ENCODE measurements at regions not wholly inside any gene's neighbourhood (a gene's known extent, or its start where the extent isn't known, plus 50 kb on each side); places are given as distances from the start of the nearest gene placed in this dataset.

GRCh38 chr11:121775276-121775675 lies 322.5 kb upstream of the SORL1-AS1 start:
- TF ChIP-seq EGR1 (IDR thresholded peaks at IDR 0.05), result no peak
- TF ChIP-seq ZBTB7A (IDR thresholded peaks at IDR 0.05; ENCODE audit: low read depth), result no peak
- no peak for TF ChIP-seq TEAD4 (IDR thresholded peaks at IDR 0.05)
- no peak for TF ChIP-seq CEBPB (IDR thresholded peaks at IDR 0.05)
- no peak for TF ChIP-seq FOXM1 (IDR thresholded peaks at IDR 0.05; ENCODE audit: borderline replicate concordance, low read depth)
- TF ChIP-seq RAD21 (IDR thresholded peaks at IDR 0.05; ENCODE audit: low read depth), result no peak
- no peak for TF ChIP-seq CREB1 (IDR thresholded peaks at IDR 0.05; ENCODE audit: low read depth)
- no peak for TF ChIP-seq EP300 (IDR thresholded peaks at IDR 0.05; ENCODE audit: borderline replicate concordance)
- TF ChIP-seq USF1 (IDR thresholded peaks at IDR 0.05), result no peak
- no peak for TF ChIP-seq TAF1 (IDR thresholded peaks at IDR 0.05; ENCODE audit: low read depth)
- TF ChIP-seq NFIC (IDR thresholded peaks at IDR 0.05), result no peak
- TF ChIP-seq MAX (IDR thresholded peaks at IDR 0.05), result no peak
- TF ChIP-seq YY1 (IDR thresholded peaks at IDR 0.05; ENCODE audit: low read depth), result no peak

- TF ChIP-seq FOXM1 (IDR thresholded peaks at IDR 0.05; ENCODE audit: borderline replicate concordance, low read depth), result no peak
Observed at GRCh38 chr11:121773076-121773475, 320.3 kb upstream of the SORL1-AS1 start.

- TF ChIP-seq RAD21 (IDR thresholded peaks at IDR 0.05; ENCODE audit: low read depth) (no peak), NFIC (IDR thresholded peaks at IDR 0.05) (no peak), TEAD4 (IDR thresholded peaks at IDR 0.05) (no peak), FOXM1 (IDR thresholded peaks at IDR 0.05; ENCODE audit: borderline replicate concordance, low read depth) (no peak), EGR1 (IDR thresholded peaks at IDR 0.05) (no peak), TCF12 (IDR thresholded peaks at IDR 0.05; ENCODE audit: low read depth) (no peak), CREB1 (IDR thresholded peaks at IDR 0.05; ENCODE audit: low read depth) (no peak), REST (IDR thresholded peaks at IDR 0.05; ENCODE audit: low read depth) (no peak), YY1 (IDR thresholded peaks at IDR 0.05; ENCODE audit: low read depth) (no peak), TAF1 (IDR thresholded peaks at IDR 0.05; ENCODE audit: low read depth) (no peak), ZBTB7A (IDR thresholded peaks at IDR 0.05; ENCODE audit: low read depth) (no peak), MAX (IDR thresholded peaks at IDR 0.05) (no peak), CEBPB (IDR thresholded peaks at IDR 0.05) (no peak), EP300 (IDR thresholded peaks at IDR 0.05; ENCODE audit: borderline replicate concordance) (no peak), USF1 (IDR thresholded peaks at IDR 0.05) (no peak)
Observed at GRCh38 chr11:121770939-121771595, 318.3 kb upstream of the SORL1-AS1 start.

GRCh38 chr11:121769191-121769590 lies 316.4 kb upstream of the SORL1-AS1 start:
- no peak for TF ChIP-seq TCF12 (IDR thresholded peaks at IDR 0.05; ENCODE audit: low read depth)
- TF ChIP-seq CREB1 (IDR thresholded peaks at IDR 0.05; ENCODE audit: low read depth), result no peak
- no peak for TF ChIP-seq ZBTB7A (IDR thresholded peaks at IDR 0.05; ENCODE audit: low read depth)
- no peak for TF ChIP-seq EP300 (IDR thresholded peaks at IDR 0.05; ENCODE audit: borderline replicate concordance)
- no peak for TF ChIP-seq TEAD4 (IDR thresholded peaks at IDR 0.05)
- no peak for TF ChIP-seq TAF1 (IDR thresholded peaks at IDR 0.05; ENCODE audit: low read depth)
- TF ChIP-seq MAX (IDR thresholded peaks at IDR 0.05), result no peak
- TF ChIP-seq REST (IDR thresholded peaks at IDR 0.05; ENCODE audit: low read depth), result no peak
- no peak for TF ChIP-seq USF1 (IDR thresholded peaks at IDR 0.05)
- TF ChIP-seq YY1 (IDR thresholded peaks at IDR 0.05; ENCODE audit: low read depth), result no peak
- TF ChIP-seq FOXM1 (IDR thresholded peaks at IDR 0.05; ENCODE audit: borderline replicate concordance, low read depth), result no peak
- TF ChIP-seq RAD21 (IDR thresholded peaks at IDR 0.05; ENCODE audit: low read depth), result no peak
- no peak for TF ChIP-seq EGR1 (IDR thresholded peaks at IDR 0.05)

- TF ChIP-seq TCF12 (IDR thresholded peaks at IDR 0.05; ENCODE audit: low read depth) (no peak), RAD21 (IDR thresholded peaks at IDR 0.05; ENCODE audit: low read depth) (no peak), EGR1 (IDR thresholded peaks at IDR 0.05) (no peak), ZBTB7A (IDR thresholded peaks at IDR 0.05; ENCODE audit: low read depth) (no peak), FOXM1 (IDR thresholded peaks at IDR 0.05; ENCODE audit: borderline replicate concordance, low read depth) (no peak), USF1 (IDR thresholded peaks at IDR 0.05) (no peak), CEBPB (IDR thresholded peaks at IDR 0.05) (no peak), MAX (IDR thresholded peaks at IDR 0.05) (no peak), TAF1 (IDR thresholded peaks at IDR 0.05; ENCODE audit: low read depth) (no peak), TEAD4 (IDR thresholded peaks at IDR 0.05) (no peak), YY1 (IDR thresholded peaks at IDR 0.05; ENCODE audit: low read depth) (no peak), NFIC (IDR thresholded peaks at IDR 0.05) (no peak), CREB1 (IDR thresholded peaks at IDR 0.05; ENCODE audit: low read depth) (no peak), REST (IDR thresholded peaks at IDR 0.05; ENCODE audit: low read depth) (no peak), EP300 (IDR thresholded peaks at IDR 0.05; ENCODE audit: borderline replicate concordance) (no peak)
Observed at GRCh38 chr11:121767433-121767832, 314.7 kb upstream of the SORL1-AS1 start.
